WERI-Rb-1 (cell line): ENCODE measurements at regions not wholly inside any gene's neighbourhood (a gene's known extent, or its start where the extent isn't known, plus 50 kb on each side); places are given as distances from the start of the nearest gene placed in this dataset.

Experiments used
- DNase-seq: peaks from one replicate; pipeline ENCODE4 v3.0.0-alpha.2; 2020
- H3K27ac ChIP-seq: fragments of 250-450 bp; sonication (Bioruptor Pico); 2 replicates; pipeline ENCODE4 v1.5.1; 2020; ENCODE audit warnings: mild to moderate bottlenecking, moderate library complexity
- H3K27me3 ChIP-seq: fragments of 250-450 bp; sonication (Bioruptor Pico); 2 replicates; pipeline ENCODE4 v1.5.1; 2021; ENCODE audit warnings: mild to moderate bottlenecking, low read depth, moderate library complexity; ENCODE audit not compliant: insufficient read depth, severe bottlenecking
- H3K36me3 ChIP-seq: fragments of 250-450 bp; sonication (Bioruptor Pico); 2 replicates; pipeline ENCODE4 v1.5.1; 2020; ENCODE audit warnings: mild to moderate bottlenecking, moderate library complexity
- H3K4me3 ChIP-seq: 2 replicates; pipeline ENCODE4 v1.5.1; 2011; ENCODE audit warnings: low read depth, mild to moderate bottlenecking, control low read depth, low read length
- H3K9me3 ChIP-seq: fragments of 250-450 bp; sonication (Bioruptor Pico); 2 replicates; pipeline ENCODE4 v1.5.1; 2021; ENCODE audit warnings: mild to moderate bottlenecking, moderate library complexity; ENCODE audit not compliant: severe bottlenecking
- CTCF ChIP-seq: IDR thresholded peaks from 2 replicates; pipeline ENCODE4 v1.5.1; 2011; ENCODE audit warnings: low read depth, mild to moderate bottlenecking, control low read depth, inconsistent platforms, low read length

GRCh38 chr13:69363360-69363759 is 744.3 kb upstream of the ATXN8OS start:
- Histone ChIP-seq H3K27ac (no peak overlapping the region), H3K9me3 (no peaks in the 10 kb centered on the region), H3K27me3 (no peaks in the 10 kb centered on the region), H3K36me3 (no peaks in the 10 kb centered on the region), H3K4me3 (no peak overlapping the region)
- TF ChIP-seq CTCF, result no peak
- DNase-seq, result no peak

- H3K9me3 ChIP-seq, result no peaks in the 10 kb centered on the region
- no peaks in the 10 kb centered on the region for H3K27me3 ChIP-seq
- H3K36me3 ChIP-seq, result no peaks in the 10 kb centered on the region
- DNase-seq, result no peak
- no peak overlapping the region for H3K27ac ChIP-seq
- TF ChIP-seq CTCF, result no peak
- H3K4me3 ChIP-seq, result no peak overlapping the region
Observed at GRCh38 chr13:69331245-69331644, 776.4 kb upstream of the ATXN8OS start.

DNA sequence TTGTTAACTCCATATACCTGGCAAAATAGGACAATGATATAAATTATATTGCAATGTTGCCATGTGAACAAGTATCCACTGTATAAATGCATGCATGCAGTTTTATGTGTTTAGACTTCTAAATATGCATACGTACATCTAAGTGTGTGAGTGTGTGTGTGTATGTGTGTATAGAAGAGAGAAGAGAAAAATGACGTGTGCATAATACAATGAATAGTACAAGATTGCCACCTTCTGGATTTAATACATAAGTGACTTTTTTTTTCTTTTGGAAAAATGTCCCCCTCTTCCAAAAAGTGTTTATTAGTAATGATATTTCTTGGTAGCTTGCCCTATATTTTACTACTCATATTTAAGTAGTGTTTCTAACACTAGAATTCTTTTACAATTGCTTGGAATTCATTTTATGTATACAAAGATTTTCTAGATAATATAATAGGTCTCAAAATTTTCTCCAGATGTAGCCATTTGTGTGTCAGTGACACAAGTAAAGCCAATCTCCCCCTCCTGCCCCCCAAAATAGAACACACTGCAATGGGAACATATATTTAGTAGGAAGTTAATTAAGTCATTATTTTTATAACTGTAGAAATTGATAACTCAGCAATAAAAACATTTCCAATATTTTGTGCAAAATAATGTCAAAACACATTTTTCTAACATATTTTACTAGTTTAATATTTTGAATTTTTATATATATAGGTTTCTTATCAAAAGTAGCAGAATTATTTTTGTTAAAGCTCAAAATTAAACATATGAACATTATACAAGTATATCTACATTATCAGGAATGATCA is 783.3 kb upstream of the ATXN8OS start:
- Histone ChIP-seq H3K27ac (no peak overlapping the region), H3K4me3 (no peak overlapping the region), H3K9me3 (no peaks in the 10 kb centered on the region), H3K36me3 (no peaks in the 10 kb centered on the region), H3K27me3 (no peaks in the 10 kb centered on the region)
- DNase-seq, result no peak
- no peak for TF ChIP-seq CTCF

- DNase-seq, result no peak
- no peaks in the 10 kb centered on the region for H3K36me3 ChIP-seq
- TF ChIP-seq CTCF, result no peak
- H3K27ac ChIP-seq, result no peak overlapping the region
- no peak overlapping the region for H3K4me3 ChIP-seq
- no peaks in the 10 kb centered on the region for H3K9me3 ChIP-seq
- no peaks in the 10 kb centered on the region for H3K27me3 ChIP-seq
Observed at GRCh38 chr13:69319656-69320055, 788.0 kb upstream of the ATXN8OS start.

DNA sequence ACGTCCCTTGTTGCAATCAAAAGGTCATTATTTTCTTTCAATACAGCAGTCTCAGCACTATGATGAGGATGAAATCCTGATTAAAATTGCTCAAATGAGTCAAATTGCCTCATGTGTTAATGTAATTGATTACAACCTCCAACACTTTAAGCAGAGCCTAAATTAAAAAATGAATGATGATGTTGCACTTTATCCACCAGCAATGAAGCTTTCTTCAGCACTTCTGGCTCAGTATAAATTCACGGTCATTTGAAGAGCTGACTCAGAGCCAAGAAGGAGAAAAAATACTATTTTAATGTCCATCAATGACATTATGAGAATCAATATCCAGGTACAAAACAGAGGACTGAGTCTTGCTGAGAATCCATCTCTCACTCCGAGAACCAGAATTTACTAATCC is 792.6 kb upstream of the ATXN8OS start:
- Histone ChIP-seq H3K27me3 (no peaks in the 10 kb centered on the region), H3K9me3 (no peaks in the 10 kb centered on the region), H3K4me3 (no peak overlapping the region), H3K27ac (no peak overlapping the region), H3K36me3 (no peaks in the 10 kb centered on the region)
- no peak for TF ChIP-seq CTCF
- DNase-seq, result no peak

DNA sequence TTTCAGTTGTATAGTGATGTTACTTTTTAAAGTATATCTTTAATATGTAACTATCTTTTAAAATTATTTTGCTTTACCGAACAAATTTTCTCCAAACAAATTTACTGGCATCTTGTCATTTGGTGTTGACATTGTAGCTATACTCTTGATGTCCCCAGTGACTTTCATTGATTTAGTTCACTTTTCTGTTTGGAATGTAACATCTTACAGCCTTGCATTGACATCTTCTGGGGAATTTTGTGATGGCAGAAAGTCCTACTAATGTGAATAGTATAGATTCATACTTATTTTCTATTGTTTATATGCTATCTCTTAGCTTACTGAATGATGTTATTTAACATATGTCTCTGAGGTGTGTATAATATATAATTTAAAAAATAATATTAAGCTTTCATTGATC is 800.9 kb upstream of the ATXN8OS start:
- no peak for DNase-seq
- H3K27me3 ChIP-seq, result no peaks in the 10 kb centered on the region
- H3K36me3 ChIP-seq, result no peaks in the 10 kb centered on the region
- no peak overlapping the region for H3K4me3 ChIP-seq
- TF ChIP-seq CTCF, result no peak
- no peaks in the 10 kb centered on the region for H3K9me3 ChIP-seq
- H3K27ac ChIP-seq, result no peak overlapping the region
